ENCODE measurements at regions not wholly inside any gene's neighbourhood (a gene's known extent, or its start where the extent isn't known, plus 50 kb on each side); places are given as distances from the start of the nearest gene placed in this dataset.
"Not testable (repeated sequence)": the region's sequence is repeated elsewhere in the genome, so short reads cannot be mapped to it uniquely, and the experiment has no call there.

DNA sequence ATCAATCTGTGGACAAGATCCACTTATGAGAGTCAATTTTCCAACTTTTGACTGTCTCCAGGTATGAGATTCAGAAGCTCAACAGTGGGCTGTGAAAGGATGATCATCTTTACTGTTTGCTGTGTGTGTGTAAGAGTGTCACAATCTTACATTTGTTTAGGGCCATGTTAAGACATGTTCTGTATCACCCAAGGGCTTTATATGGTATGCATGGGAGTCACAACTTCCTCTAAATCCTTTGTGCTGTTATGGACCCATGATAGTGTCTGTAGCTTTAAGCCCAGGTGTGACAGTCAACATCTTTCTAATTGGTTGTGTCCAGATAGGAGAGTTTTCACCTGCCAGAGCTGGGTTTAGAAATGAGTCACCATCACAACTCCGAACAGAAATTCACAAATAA is 70.2 kb downstream of the ZNF726 start:
- not testable (repeated sequence) for H3K27ac ChIP-seq; H3K4me1 ChIP-seq (replicated peaks); H3K9me3 ChIP-seq (replicated peaks); H3K4me3 ChIP-seq; H3K36me3 ChIP-seq; DNase-seq (ENCODE audit: low read depth in 1 of 2, low spot score in 2 of 2); H3K27me3 ChIP-seq (replicated peaks)

DNA sequence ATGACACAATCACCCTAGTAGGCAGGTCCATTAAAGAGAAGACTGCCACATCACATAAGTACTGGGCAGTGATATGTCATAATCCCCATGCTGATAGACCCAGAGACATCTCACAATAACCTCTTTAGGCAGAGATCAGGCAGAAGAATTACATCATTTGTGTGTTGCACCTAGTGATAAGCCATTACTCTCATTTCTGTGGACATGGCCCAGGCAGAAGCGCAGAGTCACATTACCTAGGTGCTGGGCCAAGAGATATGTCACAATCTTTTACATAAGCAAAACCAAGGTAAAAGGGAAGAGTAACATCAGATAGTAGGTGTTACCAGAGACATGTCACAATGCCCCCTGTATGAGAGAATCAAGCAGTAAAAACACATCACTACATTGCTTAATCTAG is 71.9 kb downstream of the ZNF726 start:
- H3K9me3 ChIP-seq (replicated peaks): no peaks in the 10 kb centered on the region; the same call in 1 of the 2 replicates
- H3K4me1 ChIP-seq (replicated peaks): no peaks in the 10 kb centered on the region
- H3K36me3 ChIP-seq: no peaks in the 10 kb centered on the region
- H3K4me3 ChIP-seq: no peak overlapping the region
- H3K27ac ChIP-seq: no peak overlapping the region
- DNase-seq (ENCODE audit: low read depth in 1 of 2, low spot score in 2 of 2): no peak
- no peaks in the 10 kb centered on the region for H3K27me3 ChIP-seq (replicated peaks)

DNA sequence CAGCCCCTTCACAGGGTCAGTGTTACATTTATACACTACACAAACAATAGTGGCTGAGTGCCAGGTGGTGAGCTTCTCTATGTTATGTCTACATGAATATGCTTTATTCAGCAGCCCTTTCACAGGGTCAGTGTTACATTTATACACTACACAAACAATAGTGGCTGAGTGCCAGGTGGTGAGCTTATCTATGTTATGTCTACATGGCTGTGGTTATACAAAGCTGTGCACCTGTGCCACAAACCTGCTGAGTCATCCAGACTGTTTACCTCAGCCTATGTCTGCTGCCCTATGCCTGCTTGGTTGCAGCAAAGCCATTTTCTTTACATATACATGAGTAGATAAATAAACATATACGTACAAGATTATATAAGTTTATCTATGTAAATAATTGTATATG is 76.5 kb downstream of the ZNF726 start:
- Histone ChIP-seq H3K27me3 (replicated peaks) (no peaks in the 10 kb centered on the region), H3K9me3 (replicated peaks) (no peaks in the 10 kb centered on the region; the same call in 1 of the 2 replicates), H3K4me1 (replicated peaks) (no peaks in the 10 kb centered on the region), H3K36me3 (no peaks in the 10 kb centered on the region), H3K4me3 (no peak overlapping the region), H3K27ac (no peak overlapping the region)
- DNase-seq (ENCODE audit: low read depth in 1 of 2, low spot score in 2 of 2): no peak

DNA sequence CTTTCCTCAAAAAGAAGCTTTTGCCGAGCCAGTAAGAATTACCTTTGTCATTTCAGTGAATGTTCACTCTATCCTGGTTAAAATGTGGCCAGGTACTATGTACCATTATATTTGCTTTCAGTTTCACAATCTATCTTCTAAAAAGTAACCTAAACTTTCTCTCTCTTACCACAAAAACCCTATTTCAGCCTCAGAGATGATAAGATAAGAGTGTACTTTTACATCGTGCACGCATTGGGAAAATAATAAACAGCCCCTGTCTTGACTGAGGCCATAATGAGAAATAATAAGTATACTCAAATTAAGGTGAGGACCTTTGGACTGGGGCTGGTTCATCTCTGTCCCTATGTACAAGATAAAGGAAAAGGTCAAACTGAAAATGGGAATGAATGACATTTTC is 77.7 kb downstream of the ZNF726 start:
- Histone ChIP-seq H3K9me3 (replicated peaks) (no peaks in the 10 kb centered on the region; the same call in 1 of the 2 replicates), H3K4me3 (no peak overlapping the region), H3K27me3 (replicated peaks) (no peaks in the 10 kb centered on the region), H3K4me1 (replicated peaks) (no peaks in the 10 kb centered on the region), H3K36me3 (no peaks in the 10 kb centered on the region), H3K27ac (no peak overlapping the region)
- DNase-seq (ENCODE audit: low read depth in 1 of 2, low spot score in 2 of 2): no peak

DNA sequence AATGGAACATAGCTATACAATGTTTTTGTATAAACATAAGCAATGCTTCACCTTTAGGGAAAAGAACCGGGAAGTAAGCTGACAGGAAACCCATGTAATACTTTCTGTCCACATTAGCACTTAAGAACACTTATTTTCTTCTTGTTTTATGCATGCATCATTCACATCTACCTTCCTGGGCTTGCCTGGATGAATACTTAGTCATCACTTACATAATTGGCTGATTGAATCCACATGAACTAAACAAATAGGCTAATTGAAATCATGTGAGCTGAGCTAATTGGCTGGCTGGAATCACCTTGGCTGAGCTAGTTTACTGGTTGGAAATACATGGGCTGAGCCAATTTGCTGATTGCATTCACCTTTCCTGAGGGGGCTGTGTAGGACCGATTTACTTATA is 78.8 kb downstream of the ZNF726 start:
- Histone ChIP-seq H3K4me1 (replicated peaks) (no peaks in the 10 kb centered on the region), H3K4me3 (no peak overlapping the region), H3K36me3 (no peaks in the 10 kb centered on the region), H3K27me3 (replicated peaks) (no peaks in the 10 kb centered on the region), H3K27ac (no peak overlapping the region), H3K9me3 (replicated peaks) (peaks cover 4% of the 10 kb centered on the region)
- no peak for DNase-seq (ENCODE audit: low read depth in 1 of 2, low spot score in 2 of 2)

DNA sequence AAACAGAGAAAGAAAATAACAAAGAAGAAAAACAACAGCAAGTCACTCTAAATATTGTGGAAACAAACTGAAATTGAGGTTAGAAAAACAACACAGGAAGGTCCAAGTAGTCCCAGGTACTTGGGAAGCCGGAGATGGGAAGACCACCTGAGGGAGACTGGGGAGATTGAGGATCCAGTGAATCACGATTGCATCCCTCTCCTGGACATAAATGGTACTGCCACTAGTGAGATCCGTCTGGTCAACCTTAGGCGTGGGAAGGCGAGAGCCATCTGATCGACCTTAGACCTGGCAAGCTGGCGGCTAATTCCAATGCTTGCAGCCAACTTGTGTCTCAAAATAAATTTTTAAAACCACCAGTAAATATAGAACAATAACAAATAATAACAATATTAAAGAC is 81.9 kb downstream of the ZNF726 start:
- H3K27ac ChIP-seq: no peak overlapping the region
- no peaks in the 10 kb centered on the region for H3K36me3 ChIP-seq
- no peaks in the 10 kb centered on the region for H3K4me1 ChIP-seq (replicated peaks)
- no peak for DNase-seq (ENCODE audit: low read depth in 1 of 2, low spot score in 2 of 2)
- H3K4me3 ChIP-seq: no peak overlapping the region
- H3K9me3 ChIP-seq (replicated peaks): peaks cover 4% of the 10 kb centered on the region
- no peaks in the 10 kb centered on the region for H3K27me3 ChIP-seq (replicated peaks)

DNA sequence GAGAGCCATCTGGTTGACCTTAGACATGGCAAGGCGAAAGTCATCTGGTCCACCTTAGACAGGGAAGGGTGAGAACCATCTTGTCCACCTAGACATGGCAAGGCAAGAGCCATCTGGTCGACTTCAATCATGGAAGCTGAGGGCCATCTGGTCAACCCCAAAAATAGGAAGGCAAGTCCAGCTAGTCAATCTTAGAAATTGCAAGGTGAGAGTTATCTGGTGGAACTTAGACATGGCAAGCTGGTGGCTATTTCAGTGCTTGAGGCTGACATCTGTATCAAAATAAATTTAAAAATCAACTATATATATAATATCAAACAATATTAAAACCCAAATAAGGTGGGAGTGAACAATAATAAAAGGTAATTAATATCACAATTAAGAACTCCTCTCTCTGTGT is 83.9 kb downstream of the ZNF726 start:
- Histone ChIP-seq H3K4me3 (no peak overlapping the region), H3K9me3 (replicated peaks) (peaks cover 13% of the 10 kb centered on the region)

DNA sequence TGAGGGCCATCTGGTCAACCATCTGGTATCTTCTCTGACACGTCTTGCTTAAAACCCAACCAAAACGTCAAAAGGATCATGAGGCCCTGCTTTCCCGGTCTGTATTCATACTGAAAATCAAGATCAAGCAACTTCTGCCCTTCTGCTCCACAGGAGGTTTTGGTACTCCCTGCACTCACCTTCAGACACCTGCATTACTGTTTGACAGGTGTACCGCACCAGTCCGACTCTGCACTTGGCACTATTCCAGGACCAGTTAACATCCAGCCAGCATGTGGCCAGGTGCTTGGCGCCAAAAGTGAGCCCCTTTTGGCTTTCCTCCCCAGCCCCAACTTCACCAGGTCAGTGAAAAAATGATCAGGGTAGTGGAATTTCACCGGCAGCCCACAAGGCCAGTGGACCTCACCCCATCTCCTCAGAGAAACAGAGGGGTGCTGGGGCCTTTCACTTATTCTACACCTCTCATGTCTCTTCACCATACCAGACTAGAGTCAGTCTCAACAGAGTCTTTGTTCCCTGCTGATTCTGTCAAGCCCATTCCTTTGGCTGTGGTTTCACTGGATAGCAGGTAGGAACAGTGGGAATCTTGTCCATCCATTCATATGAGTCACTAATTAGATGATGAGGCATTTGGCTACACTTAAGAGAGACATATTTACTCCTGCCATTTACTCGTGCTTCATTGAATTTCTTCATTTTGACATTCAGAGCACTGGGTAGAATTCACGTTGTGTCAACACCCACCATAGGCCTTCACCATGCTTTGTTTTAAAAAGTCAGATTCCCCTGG is 85.3 kb downstream of the ZNF726 start:
- no peak for DNase-seq (ENCODE audit: low read depth in 1 of 2, low spot score in 2 of 2)
- no peaks in the 10 kb centered on the region for H3K27me3 ChIP-seq (replicated peaks)
- H3K27ac ChIP-seq: no peak overlapping the region
- peaks cover 14% of the 10 kb centered on the region for H3K9me3 ChIP-seq (replicated peaks)
- no peaks in the 10 kb centered on the region for H3K4me1 ChIP-seq (replicated peaks)
- H3K4me3 ChIP-seq: no peak overlapping the region
- H3K36me3 ChIP-seq: no peaks in the 10 kb centered on the region

More for the DNA sequence above, 83.9 kb downstream of the ZNF726 start:
- no peak for DNase-seq (ENCODE audit: low read depth in 1 of 2, low spot score in 2 of 2)
- H3K4me1 ChIP-seq (replicated peaks): no peaks in the 10 kb centered on the region
- no peaks in the 10 kb centered on the region for H3K36me3 ChIP-seq
- H3K27ac ChIP-seq: no peak overlapping the region
- H3K27me3 ChIP-seq (replicated peaks): no peaks in the 10 kb centered on the region

DNA sequence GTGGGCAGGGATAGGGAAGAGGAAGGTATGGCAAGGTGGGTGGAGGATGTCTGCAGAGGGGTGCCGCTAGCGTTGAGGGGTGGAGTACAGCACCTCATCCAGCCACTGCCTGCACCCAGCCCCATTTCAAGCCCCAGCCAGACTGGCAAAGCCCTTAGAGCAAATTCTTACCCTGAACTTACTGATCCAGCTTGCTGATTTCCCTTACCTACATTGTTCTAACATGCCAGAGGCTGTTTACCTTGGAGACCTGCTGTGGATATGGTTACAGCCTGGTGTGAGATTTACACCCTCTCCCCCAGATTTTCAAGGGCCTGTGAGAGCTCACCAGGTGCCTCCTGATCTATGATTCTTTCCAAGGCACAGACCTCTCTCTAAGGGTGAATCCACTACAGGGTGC is 86.0 kb downstream of the ZNF726 start:
- Histone ChIP-seq H3K4me1 (replicated peaks) (no peaks in the 10 kb centered on the region), H3K4me3 (no peak overlapping the region), H3K36me3 (no peaks in the 10 kb centered on the region), H3K9me3 (replicated peaks) (peaks cover 14% of the 10 kb centered on the region), H3K27ac (no peak overlapping the region), H3K27me3 (replicated peaks) (no peaks in the 10 kb centered on the region)
- no peak for DNase-seq (ENCODE audit: low read depth in 1 of 2, low spot score in 2 of 2)

DNA sequence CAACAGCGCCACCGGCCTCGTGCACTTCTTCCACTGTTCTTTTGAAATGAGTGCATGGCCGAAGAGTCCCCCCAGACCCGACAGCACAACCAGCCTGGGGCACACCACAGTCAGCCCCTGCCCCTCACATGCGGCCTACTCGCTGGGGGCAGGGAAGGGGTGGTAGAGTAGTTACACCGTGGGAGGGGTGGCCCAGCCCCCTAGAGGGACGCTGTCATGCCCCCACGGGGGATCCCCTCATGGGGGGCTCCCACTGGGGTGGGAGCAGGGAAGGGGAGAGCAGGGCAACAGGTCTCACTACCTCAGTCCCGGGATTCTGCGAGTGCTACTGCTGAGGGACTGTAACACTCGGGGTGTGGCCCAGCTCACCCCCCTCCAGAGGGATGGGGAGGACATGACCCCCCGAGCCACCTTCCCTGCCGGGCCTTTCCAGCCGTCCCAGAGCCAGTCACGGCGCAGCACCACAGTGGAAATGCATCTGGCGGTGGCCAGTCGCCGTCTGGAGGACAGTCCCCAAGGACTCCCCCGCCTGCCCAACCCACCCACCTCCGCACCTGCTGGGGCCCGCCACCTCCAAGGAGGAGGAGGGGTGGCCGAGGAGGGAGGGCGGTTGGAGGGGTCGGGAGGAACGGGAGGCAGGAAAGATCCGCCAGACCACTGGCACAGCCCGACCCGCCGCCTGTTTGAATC is 84.6 kb upstream of the ZNF254 start:
- Histone ChIP-seq H3K9me3 (replicated peaks) (peaks cover 14% of the 10 kb centered on the region), H3K27me3 (replicated peaks) (no peaks in the 10 kb centered on the region), H3K4me3 (no peak overlapping the region), H3K27ac (no peak overlapping the region), H3K4me1 (replicated peaks) (no peaks in the 10 kb centered on the region), H3K36me3 (no peaks in the 10 kb centered on the region)
- DNase-seq (ENCODE audit: low read depth in 1 of 2, low spot score in 2 of 2): no peak

DNA sequence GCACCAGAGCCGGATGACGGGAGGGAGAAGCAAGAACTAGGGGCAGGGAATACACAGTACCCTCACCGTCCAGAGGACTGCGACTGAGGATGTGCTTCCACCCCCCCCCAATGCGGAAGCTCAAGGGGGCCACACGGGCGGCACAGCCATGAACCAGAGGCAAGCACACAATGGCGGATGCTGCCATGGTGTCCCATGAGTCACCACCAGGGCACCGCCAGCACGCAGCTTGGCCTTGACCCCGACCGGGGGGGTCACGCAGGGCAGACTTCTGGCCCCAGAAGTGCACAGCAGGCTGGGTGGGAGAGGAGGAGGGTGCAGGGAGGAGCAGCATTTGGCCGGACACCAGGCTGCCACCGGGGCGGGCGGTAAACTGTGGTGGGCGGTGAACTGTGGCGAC is 83.5 kb upstream of the ZNF254 start:
- no peak overlapping the region for H3K27ac ChIP-seq
- peaks cover 11% of the 10 kb centered on the region for H3K9me3 ChIP-seq (replicated peaks)
- DNase-seq (ENCODE audit: low read depth in 1 of 2, low spot score in 2 of 2): no peak
- H3K4me3 ChIP-seq: no peak overlapping the region
- no peaks in the 10 kb centered on the region for H3K4me1 ChIP-seq (replicated peaks)
- no peaks in the 10 kb centered on the region for H3K36me3 ChIP-seq
- no peaks in the 10 kb centered on the region for H3K27me3 ChIP-seq (replicated peaks)

DNA sequence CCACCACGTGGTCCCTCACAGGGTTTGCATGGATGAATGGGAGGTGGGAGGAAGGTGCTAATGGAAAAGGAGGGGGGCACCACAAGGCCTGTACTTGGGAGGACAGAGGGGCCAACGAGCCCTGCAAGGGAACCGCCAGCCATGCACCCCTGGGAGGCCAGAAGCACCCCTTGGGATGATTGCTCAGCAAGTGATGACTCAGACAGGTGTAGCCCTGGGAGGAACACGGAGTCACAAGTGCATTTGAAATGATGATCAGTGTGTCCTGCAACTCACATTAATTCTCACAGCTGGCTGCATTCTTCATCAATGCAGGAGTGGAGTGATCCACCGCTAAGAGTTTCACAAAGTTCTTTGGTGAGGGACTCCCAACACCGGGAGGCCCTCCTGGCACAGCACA is 82.8 kb upstream of the ZNF254 start:
- DNase-seq (ENCODE audit: low read depth in 1 of 2, low spot score in 2 of 2): no peak
- Histone ChIP-seq H3K4me1 (replicated peaks) (no peaks in the 10 kb centered on the region), H3K9me3 (replicated peaks) (peaks cover 11% of the 10 kb centered on the region), H3K36me3 (no peaks in the 10 kb centered on the region), H3K4me3 (no peak overlapping the region), H3K27me3 (replicated peaks) (no peaks in the 10 kb centered on the region), H3K27ac (no peak overlapping the region)

DNA sequence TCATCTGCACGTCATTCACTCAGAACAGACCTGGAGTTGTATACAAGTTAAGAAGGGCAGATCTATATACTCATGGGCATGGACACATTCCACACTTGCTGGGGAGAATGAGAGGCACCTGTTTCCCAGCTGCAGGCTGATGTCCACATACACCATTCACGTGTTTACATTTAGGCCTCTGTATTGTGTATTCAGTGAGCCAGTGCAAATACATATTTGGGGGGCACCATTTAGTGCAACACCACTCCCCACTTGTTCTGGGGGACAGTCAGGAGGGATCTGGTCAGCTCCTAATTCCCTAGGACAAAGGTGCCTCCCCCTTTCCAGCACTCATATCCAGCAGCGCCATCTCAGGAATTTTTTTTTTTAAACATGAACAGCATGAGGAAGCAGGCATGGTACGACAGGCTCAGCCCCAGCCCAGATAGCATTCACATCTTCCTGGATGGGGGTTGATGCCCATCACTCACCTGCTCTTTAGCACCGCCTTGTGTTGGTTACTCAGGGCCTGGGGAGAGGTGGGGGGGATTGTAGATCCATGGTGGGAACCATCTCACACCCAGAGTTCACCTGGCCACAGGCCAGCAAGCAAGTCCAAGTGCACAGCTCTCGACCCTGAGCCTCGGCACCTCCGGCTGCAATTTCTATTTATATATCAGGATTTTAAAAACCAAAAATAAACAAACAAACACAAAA is 56.9 kb upstream of the ZNF254 start:
- DNase-seq (ENCODE audit: low read depth in 1 of 2, low spot score in 2 of 2): no peak
- no peaks in the 10 kb centered on the region for H3K27me3 ChIP-seq (replicated peaks)
- H3K4me3 ChIP-seq: no peak overlapping the region
- H3K27ac ChIP-seq: no peak overlapping the region
- H3K9me3 ChIP-seq (replicated peaks): no peaks in the 10 kb centered on the region
- peaks cover 12% of the 10 kb centered on the region for H3K4me1 ChIP-seq (replicated peaks)
- H3K36me3 ChIP-seq: peaks cover 13% of the 10 kb centered on the region

DNA sequence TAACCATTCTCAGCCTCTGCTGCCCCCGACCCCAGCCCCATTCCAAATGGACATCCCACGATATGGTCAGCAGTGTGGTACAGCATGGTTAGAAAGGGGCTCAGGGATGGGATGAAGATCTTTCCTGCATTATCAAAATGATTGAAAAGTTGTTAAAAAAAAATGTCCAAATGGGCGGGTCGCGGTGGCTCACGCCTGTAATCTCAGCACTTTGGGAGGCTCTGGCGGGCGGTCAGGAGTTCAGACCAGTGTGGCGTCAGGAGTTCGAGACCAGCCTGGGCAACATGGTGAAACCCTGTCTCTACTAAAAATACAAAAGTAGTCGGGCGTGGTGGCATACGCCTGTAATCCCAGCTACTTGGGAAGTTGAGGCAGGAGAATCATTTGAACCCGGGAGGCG is 54.3 kb upstream of the ZNF254 start:
- Histone ChIP-seq H3K9me3 (replicated peaks) (no peaks in the 10 kb centered on the region), H3K4me1 (replicated peaks) (peaks cover 13% of the 10 kb centered on the region), H3K36me3 (peaks cover 38% of the 10 kb centered on the region), H3K27me3 (replicated peaks) (no peaks in the 10 kb centered on the region), H3K4me3 (peak overlapping the region; percentile 76), H3K27ac (no peak overlapping the region)
- DNase-seq (ENCODE audit: low read depth in 1 of 2, low spot score in 2 of 2): no peak
